ENCODE measurements at regions not wholly inside any gene's neighbourhood (a gene's known extent, or its start where the extent isn't known, plus 50 kb on each side); places are given as distances from the start of the nearest gene placed in this dataset.
"Not testable (repeated sequence)": the region's sequence is repeated elsewhere in the genome, so short reads cannot be mapped to it uniquely, and the experiment has no call there.

GRCh38 chr20:12502443-12502842 is 506.3 kb upstream of the SPTLC3 start:
- H3K27me3 ChIP-seq (replicated peaks; ENCODE audit: control insufficient read depth, insufficient read depth, low read length) = no peaks in the 10 kb centered on the region
- H3K4me3 ChIP-seq (ENCODE audit: low read length) = no peak overlapping the region
- no peaks in the 10 kb centered on the region for H3K4me1 ChIP-seq (ENCODE audit: control insufficient read depth, insufficient read depth, low read length)
- no peaks in the 10 kb centered on the region for H3K36me3 ChIP-seq (ENCODE audit: control insufficient read depth, insufficient read depth, low read length, severe bottlenecking)
- no peaks in the 10 kb centered on the region for H3K9me3 ChIP-seq (ENCODE audit: control insufficient read depth, low read length)
- no peak overlapping the region for H3K9ac ChIP-seq (ENCODE audit: low read length)
- no peak for DNase-seq (ENCODE audit: low read depth)

GRCh38 chr20:12504779-12505178 is 504.0 kb upstream of the SPTLC3 start:
- H3K4me3 ChIP-seq (ENCODE audit: low read length) = no peak overlapping the region
- H3K27me3 ChIP-seq (replicated peaks; ENCODE audit: control insufficient read depth, insufficient read depth, low read length) = no peaks in the 10 kb centered on the region
- no peaks in the 10 kb centered on the region for H3K9me3 ChIP-seq (ENCODE audit: control insufficient read depth, low read length)
- no peaks in the 10 kb centered on the region for H3K4me1 ChIP-seq (ENCODE audit: control insufficient read depth, insufficient read depth, low read length)
- H3K9ac ChIP-seq (ENCODE audit: low read length) = no peak overlapping the region
- DNase-seq (ENCODE audit: low read depth) = no peak
- no peaks in the 10 kb centered on the region for H3K36me3 ChIP-seq (ENCODE audit: control insufficient read depth, insufficient read depth, low read length, severe bottlenecking)

- H3K4me3 ChIP-seq (ENCODE audit: low read length) = no peak overlapping the region
- no peaks in the 10 kb centered on the region for H3K27me3 ChIP-seq (replicated peaks; ENCODE audit: control insufficient read depth, insufficient read depth, low read length)
- H3K9me3 ChIP-seq (ENCODE audit: control insufficient read depth, low read length) = no peaks in the 10 kb centered on the region
- no peak for DNase-seq (ENCODE audit: low read depth)
- no peak overlapping the region for H3K9ac ChIP-seq (ENCODE audit: low read length)
- H3K4me1 ChIP-seq (ENCODE audit: control insufficient read depth, insufficient read depth, low read length) = no peaks in the 10 kb centered on the region
- no peaks in the 10 kb centered on the region for H3K36me3 ChIP-seq (ENCODE audit: control insufficient read depth, insufficient read depth, low read length, severe bottlenecking)
Measured at GRCh38 chr20:12511499-12511898, 497.3 kb upstream of the SPTLC3 start.

DNA sequence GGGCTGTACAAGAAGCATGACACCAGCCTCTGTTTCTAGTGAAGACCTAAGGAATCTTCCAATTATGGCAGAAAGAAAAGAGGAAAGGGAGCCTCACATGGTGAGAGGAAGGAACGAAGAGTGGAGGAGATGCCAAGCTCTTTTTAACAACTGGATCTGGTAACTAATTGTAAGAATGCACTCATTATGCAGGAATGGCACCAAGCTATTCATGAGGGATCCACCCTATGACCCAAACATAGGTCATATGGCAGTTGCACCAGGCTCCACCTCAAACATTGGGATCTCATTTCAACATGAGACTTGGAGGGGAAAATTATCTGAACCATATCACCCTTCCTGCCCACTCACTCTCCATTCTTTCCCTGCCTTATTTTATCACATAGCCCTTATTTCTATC is 496.0 kb upstream of the SPTLC3 start:
- H3K4me3 ChIP-seq (ENCODE audit: low read length) = no peak overlapping the region
- no peak overlapping the region for H3K9ac ChIP-seq (ENCODE audit: low read length)
- no peaks in the 10 kb centered on the region for H3K27me3 ChIP-seq (replicated peaks; ENCODE audit: control insufficient read depth, insufficient read depth, low read length)
- no peaks in the 10 kb centered on the region for H3K36me3 ChIP-seq (ENCODE audit: control insufficient read depth, insufficient read depth, low read length, severe bottlenecking)
- no peak for DNase-seq (ENCODE audit: low read depth)
- no peaks in the 10 kb centered on the region for H3K4me1 ChIP-seq (ENCODE audit: control insufficient read depth, insufficient read depth, low read length)
- no peaks in the 10 kb centered on the region for H3K9me3 ChIP-seq (ENCODE audit: control insufficient read depth, low read length)

- Histone ChIP-seq H3K27me3 (replicated peaks; ENCODE audit: control insufficient read depth, insufficient read depth, low read length) (no peaks in the 10 kb centered on the region), H3K9me3 (ENCODE audit: control insufficient read depth, low read length) (peaks cover 4% of the 10 kb centered on the region), H3K4me3 (ENCODE audit: low read length) (no peak overlapping the region), H3K9ac (ENCODE audit: low read length) (no peak overlapping the region), H3K4me1 (ENCODE audit: control insufficient read depth, insufficient read depth, low read length) (no peaks in the 10 kb centered on the region), H3K36me3 (ENCODE audit: control insufficient read depth, insufficient read depth, low read length, severe bottlenecking) (no peaks in the 10 kb centered on the region)
- DNase-seq (ENCODE audit: low read depth) = no peak
Measured at GRCh38 chr20:12528104-12528503, 480.7 kb upstream of the SPTLC3 start.

DNA sequence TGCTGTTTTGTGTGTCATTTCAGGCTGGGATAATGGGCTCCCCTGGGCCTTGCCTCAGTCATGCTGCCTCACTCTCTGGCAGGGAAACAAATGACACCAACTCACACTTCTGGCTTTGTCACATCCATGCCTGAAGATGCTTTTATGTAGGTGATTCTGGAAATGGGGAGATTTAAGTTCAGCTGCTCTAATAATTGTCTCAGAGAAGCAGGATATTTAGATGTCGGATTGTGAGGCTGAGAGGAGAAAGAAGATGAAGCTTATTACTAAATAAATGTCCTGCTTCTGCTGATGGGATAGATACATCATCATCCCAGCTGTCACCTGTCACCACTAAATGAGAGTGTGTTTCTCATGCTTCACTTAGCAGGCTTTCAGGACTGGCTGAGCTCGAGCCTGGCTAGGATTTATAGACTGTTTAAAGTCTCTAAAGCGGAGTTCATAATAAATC is 480.2 kb upstream of the SPTLC3 start:
- Histone ChIP-seq H3K4me1 (ENCODE audit: control insufficient read depth, insufficient read depth, low read length) (no peaks in the 10 kb centered on the region), H3K27me3 (replicated peaks; ENCODE audit: control insufficient read depth, insufficient read depth, low read length) (no peaks in the 10 kb centered on the region), H3K9me3 (ENCODE audit: control insufficient read depth, low read length) (peaks cover 5% of the 10 kb centered on the region), H3K4me3 (ENCODE audit: low read length) (no peak overlapping the region), H3K9ac (ENCODE audit: low read length) (no peak overlapping the region), H3K36me3 (ENCODE audit: control insufficient read depth, insufficient read depth, low read length, severe bottlenecking) (no peaks in the 10 kb centered on the region)
- DNase-seq (ENCODE audit: low read depth) = no peak

DNA sequence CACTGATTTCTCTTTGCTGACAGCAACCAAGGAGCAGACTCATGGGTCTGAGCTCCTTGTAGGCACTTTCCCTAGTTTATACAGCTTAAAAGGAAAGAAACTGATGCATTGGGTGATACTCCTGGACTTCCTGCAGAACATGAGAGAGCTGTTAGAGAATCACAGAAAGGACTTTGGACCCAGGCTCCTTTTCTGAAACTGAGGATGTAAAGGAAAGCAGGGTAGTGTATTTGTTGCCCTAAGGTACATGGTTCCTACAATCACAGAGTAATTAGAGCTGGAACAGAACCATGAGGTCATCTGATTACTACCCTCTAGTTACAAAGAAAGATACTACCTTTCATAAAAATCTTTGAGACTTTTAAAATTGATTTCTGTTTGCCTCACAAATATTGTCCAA is 477.1 kb upstream of the SPTLC3 start:
- Histone ChIP-seq H3K36me3 (ENCODE audit: control insufficient read depth, insufficient read depth, low read length, severe bottlenecking) (no peaks in the 10 kb centered on the region), H3K9ac (ENCODE audit: low read length) (no peak overlapping the region), H3K4me1 (ENCODE audit: control insufficient read depth, insufficient read depth, low read length) (no peaks in the 10 kb centered on the region), H3K9me3 (ENCODE audit: control insufficient read depth, low read length) (peaks cover 5% of the 10 kb centered on the region), H3K4me3 (ENCODE audit: low read length) (no peak overlapping the region), H3K27me3 (replicated peaks; ENCODE audit: control insufficient read depth, insufficient read depth, low read length) (no peaks in the 10 kb centered on the region)
- no peak for DNase-seq (ENCODE audit: low read depth)

- Histone ChIP-seq H3K9me3 (ENCODE audit: control insufficient read depth, low read length) (peaks cover 5% of the 10 kb centered on the region), H3K9ac (ENCODE audit: low read length) (no peak overlapping the region), H3K4me1 (ENCODE audit: control insufficient read depth, insufficient read depth, low read length) (no peaks in the 10 kb centered on the region), H3K4me3 (ENCODE audit: low read length) (no peak overlapping the region), H3K36me3 (ENCODE audit: control insufficient read depth, insufficient read depth, low read length, severe bottlenecking) (no peaks in the 10 kb centered on the region), H3K27me3 (replicated peaks; ENCODE audit: control insufficient read depth, insufficient read depth, low read length) (no peaks in the 10 kb centered on the region)
- DNase-seq (ENCODE audit: low read depth) = no peak
Measured at GRCh38 chr20:12535316-12535715, 473.5 kb upstream of the SPTLC3 start.

- H3K9me3 ChIP-seq (ENCODE audit: control insufficient read depth, low read length) = peaks cover 5% of the 10 kb centered on the region
- DNase-seq (ENCODE audit: low read depth) = no peak
- H3K4me3 ChIP-seq (ENCODE audit: low read length) = no peak overlapping the region
- no peaks in the 10 kb centered on the region for H3K27me3 ChIP-seq (replicated peaks; ENCODE audit: control insufficient read depth, insufficient read depth, low read length)
- no peak overlapping the region for H3K9ac ChIP-seq (ENCODE audit: low read length)
- no peaks in the 10 kb centered on the region for H3K36me3 ChIP-seq (ENCODE audit: control insufficient read depth, insufficient read depth, low read length, severe bottlenecking)
- H3K4me1 ChIP-seq (ENCODE audit: control insufficient read depth, insufficient read depth, low read length) = no peaks in the 10 kb centered on the region
Measured at GRCh38 chr20:12535770-12536169, 473.0 kb upstream of the SPTLC3 start.

- Histone ChIP-seq H3K27me3 (replicated peaks; ENCODE audit: control insufficient read depth, insufficient read depth, low read length) (no peaks in the 10 kb centered on the region), H3K9me3 (ENCODE audit: control insufficient read depth, low read length) (no peaks in the 10 kb centered on the region)
- DNase-seq (ENCODE audit: low read depth) = no peak
Measured at GRCh38 chr20:12554426-12554825, 454.3 kb upstream of the SPTLC3 start.

DNA sequence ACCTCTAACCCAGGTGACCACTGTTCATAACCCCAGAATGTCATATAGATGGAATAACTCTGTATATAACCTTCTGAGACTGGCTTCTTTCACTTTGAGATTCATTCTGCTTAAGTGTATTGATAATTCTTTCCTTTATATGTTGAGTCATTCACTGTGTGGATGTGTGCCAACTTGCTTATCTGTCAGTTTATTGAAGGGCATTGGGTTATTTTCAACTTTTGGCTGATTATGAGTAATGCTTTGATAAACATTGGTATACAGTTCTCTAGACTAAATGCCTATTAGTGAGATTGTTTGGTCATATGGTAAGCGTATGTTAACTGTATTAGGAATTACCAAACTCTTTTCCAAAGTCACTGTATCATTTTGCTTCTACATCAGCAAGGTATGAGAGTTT is 453.4 kb upstream of the SPTLC3 start:
- DNase-seq (ENCODE audit: low read depth) = no peak
- H3K27me3 ChIP-seq (replicated peaks; ENCODE audit: control insufficient read depth, insufficient read depth, low read length) = no peaks in the 10 kb centered on the region
- H3K36me3 ChIP-seq (ENCODE audit: control insufficient read depth, insufficient read depth, low read length, severe bottlenecking) = no peaks in the 10 kb centered on the region
- H3K9me3 ChIP-seq (ENCODE audit: control insufficient read depth, low read length) = no peaks in the 10 kb centered on the region
- no peak overlapping the region for H3K4me3 ChIP-seq (ENCODE audit: low read length)
- no peak overlapping the region for H3K9ac ChIP-seq (ENCODE audit: low read length)
- no peaks in the 10 kb centered on the region for H3K4me1 ChIP-seq (ENCODE audit: control insufficient read depth, insufficient read depth, low read length)

More at GRCh38 chr20:12554426-12554825, 454.3 kb upstream of the SPTLC3 start:
- no peaks in the 10 kb centered on the region for H3K4me1 ChIP-seq (ENCODE audit: control insufficient read depth, insufficient read depth, low read length)
- H3K9ac ChIP-seq (ENCODE audit: low read length) = no peak overlapping the region
- H3K36me3 ChIP-seq (ENCODE audit: control insufficient read depth, insufficient read depth, low read length, severe bottlenecking) = no peaks in the 10 kb centered on the region
- no peak overlapping the region for H3K4me3 ChIP-seq (ENCODE audit: low read length)

DNA sequence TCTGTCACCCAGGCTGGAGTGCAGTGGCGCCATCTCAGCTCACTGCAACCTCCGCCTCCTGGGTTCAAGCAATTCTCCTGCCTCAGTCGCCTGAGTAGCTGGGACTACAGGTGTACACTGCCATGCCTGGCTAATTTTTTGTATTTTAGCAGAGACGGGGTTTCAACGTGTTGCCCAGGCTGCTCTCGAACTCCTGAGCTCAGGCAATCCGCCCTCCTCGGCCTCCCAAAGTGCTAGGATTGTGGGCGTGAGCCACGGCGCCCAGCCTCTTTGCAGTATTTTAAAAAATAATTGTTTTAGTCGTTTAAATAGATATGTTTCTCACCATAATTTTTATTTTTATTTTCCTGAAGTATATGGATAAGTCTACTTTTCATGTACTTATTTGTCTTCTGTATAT is 452.9 kb upstream of the SPTLC3 start:
- H3K4me3 ChIP-seq (ENCODE audit: low read length); H3K9ac ChIP-seq (ENCODE audit: low read length); H3K36me3 ChIP-seq (ENCODE audit: control insufficient read depth, insufficient read depth, low read length, severe bottlenecking); H3K4me1 ChIP-seq (ENCODE audit: control insufficient read depth, insufficient read depth, low read length); H3K9me3 ChIP-seq (ENCODE audit: control insufficient read depth, low read length); DNase-seq (ENCODE audit: low read depth); H3K27me3 ChIP-seq (replicated peaks; ENCODE audit: control insufficient read depth, insufficient read depth, low read length): not testable (repeated sequence)

All from adipocyte (in vitro differentiated cells).